Activated naive CD8-positive, alpha-beta T cell treated with anti-CD3 and anti-CD28 coated beads, Interleukin-2, amount 50 U/mL, for 16 hours (primary cell): ENCODE measurements at regions not wholly inside any gene's neighbourhood (a gene's known extent, or its start where the extent isn't known, plus 50 kb on each side); places are given as distances from the start of the nearest gene placed in this dataset.

Experiments
- DNase-seq: peaks from one replicate; pipeline ENCODE4 v3.0.0-alpha.2; 2020; ENCODE audit warnings: low read depth, low spot score

DNA sequence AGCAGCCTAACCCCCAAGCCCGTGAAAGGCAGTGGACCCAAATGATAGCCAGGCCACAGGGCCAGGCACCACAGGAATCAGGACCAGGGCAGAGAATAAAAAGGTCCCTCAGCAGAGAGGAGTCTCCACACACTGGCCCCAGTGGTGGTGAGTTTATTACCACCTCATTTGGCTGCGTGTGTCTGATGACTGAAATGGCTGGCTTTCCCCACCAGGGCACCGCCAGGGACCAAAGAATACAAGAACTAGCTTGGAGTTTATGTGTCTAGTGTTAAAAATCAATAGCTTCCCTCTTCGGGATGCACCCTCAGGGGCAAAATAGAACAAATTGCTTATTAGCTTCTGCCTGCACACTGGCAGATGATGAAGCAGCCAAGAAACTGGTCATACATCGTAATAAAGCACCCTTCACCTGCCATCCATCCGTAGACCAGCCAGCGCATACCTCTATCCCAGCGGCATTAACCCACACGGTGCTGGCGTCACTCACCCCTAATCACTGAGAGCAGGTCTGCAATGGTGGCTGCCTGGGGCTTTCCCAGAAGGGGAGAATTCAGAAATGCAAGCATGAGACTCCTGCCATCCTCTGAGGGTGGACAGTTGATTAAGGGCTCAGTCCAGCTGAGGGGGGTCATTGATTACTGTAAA lies 223.7 kb upstream of the ZMIZ1 start:
- no peak for DNase-seq

DNA sequence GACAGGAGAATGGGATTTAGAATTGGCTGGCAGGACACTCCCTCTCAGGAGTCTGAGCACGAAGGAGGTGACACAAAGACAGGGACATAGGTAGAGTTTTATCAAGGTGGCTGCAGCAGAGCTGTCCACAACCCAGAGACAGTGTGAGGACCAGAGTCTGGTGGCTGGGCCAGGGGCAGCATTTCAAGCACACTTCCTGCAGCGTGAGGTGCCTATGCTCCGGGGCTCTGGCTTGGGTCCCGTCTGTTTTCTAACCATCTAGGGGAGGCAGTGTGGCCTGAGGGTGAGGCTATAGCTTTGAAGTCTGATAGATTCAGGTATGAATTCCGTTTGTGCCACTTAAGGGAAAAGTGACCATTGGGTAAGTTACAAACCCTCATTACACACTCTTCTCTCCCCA lies 222.7 kb upstream of the ZMIZ1 start:
- no peak for DNase-seq

DNA sequence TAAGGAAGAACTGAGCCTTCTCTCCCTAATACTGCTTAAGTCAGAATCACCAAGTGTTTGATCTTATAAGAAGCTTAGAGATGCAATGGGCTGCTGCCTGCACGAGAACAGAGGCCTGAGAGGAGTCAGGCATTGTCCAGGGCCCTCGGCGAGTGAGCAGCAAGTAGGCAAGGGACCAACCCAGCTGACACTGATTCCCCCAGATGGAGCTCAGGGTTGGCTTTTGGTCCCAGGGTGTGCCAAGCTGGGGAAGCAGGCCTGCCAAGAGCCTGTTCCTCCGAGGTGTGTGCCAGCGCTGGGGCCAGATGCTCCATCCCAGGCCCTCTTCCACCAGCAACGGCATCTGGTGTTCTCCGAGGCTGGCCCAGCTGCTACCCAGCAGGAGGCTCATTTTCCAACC lies 222.0 kb upstream of the ZMIZ1 start:
- no peak for DNase-seq

DNA sequence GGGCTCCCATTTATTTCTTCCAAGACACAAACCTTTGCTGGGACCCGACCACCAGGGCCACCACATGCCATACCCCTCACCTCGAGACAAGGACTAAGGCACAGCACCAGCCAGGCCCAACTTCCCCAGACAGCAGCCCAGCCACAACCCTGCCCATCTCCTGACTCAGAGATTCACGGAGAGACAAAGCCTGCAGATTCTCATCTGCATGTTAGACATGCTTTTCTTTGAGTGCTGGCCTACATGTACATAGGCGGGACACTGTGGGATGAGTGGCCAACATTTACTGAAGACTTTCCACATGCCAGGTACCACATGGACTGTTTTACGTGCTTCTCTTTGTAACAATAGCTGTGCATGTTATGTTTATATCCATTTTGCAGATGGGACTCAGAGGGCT lies 221.3 kb upstream of the ZMIZ1 start:
- no peak for DNase-seq

DNA sequence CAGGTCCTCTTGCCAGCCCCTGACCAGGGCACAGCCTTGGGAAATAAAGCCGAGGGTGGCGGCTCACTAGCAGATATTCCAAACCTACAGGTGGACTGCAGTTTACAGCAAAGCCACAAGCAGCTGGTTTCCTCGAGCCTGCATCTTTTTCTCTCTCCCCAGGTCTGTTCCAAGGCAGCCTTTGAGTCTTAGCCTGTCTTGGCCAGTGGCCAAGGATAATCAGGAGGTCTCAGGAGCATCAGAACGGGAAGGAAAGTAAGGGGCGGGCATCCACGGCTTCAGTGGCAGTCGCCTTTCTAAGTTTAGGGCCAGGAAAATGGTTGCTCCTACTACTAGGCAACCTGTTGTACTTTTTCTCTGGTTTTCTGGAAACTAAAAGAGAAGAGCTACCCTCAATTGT lies 219.7 kb upstream of the ZMIZ1 start:
- DNase-seq: no peak

DNA sequence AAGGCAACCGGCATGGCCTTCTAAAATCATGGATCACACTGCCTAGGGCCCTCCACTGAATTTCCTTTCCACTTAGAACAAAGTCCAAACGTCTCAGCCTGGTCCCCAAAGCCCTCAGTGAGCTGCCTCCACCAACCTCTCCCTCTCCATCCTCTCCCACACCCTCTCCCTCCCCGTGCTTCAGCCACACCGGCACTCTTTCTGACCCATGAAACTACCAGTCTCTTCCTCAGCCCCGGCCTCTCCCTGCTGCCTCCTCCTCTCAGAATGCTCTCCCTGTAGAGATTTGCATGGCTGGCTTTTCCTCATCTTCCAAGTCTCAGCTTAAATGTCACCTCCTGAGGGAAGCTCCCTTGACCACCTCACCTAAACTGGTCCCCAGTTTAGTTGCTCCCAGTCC lies 219.0 kb upstream of the ZMIZ1 start:
- DNase-seq: no peak

DNA sequence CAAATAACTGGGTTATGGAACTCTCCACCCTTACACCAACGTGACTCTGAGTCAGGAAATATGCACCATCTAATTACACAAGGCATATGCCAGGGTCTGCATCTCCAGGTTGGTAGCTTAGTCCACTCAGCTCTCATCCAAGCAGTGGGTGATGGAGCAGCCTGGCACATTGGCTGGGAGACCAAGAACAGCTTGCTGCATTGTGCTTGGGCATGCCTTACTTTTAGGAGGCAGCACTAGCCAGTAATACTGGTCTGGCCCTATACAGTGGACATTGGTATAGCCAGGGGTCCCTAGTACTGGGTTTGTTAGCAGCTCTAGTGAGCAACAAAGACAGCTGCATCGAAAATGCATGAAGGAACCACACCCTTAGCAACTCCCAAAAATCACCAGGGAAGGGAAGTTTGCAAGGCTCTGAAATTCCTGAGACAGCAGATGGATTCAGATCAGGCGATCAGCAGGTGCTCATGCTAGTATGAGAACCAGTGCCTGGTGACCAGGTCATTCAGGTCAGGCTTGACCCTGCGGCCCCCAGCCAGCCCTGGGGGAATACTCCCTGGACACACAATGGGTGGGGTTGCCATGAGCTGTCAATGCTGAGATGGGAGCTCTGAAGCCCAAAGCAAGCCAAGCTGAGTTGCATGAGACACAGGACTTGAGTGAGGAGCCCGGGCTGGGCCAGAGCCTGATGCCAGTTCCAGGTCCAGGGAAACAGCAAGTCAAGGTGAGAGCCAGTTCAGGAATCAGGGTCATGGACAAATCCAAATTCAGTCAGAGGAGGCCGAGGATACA lies 217.9 kb upstream of the ZMIZ1 start:
- DNase-seq: no peak

DNA sequence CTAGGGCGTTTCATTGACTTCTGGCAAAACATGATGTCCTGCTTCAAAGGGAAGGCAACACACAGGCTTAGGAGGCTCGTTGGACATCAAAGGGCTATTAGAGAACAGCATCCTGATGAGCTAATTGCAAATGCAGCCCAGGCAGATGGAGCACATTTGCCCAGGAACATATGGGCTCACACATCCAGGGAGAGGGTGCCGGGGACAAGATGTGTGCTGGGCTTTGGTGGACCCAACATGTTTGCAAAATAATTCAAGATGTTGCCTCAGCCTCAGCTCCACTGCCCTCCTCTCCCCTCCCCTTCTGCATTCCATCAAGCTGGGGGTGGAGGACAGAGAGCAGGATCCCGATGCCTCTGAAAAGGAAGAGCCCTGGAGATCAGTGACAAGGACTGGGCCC lies 217.1 kb upstream of the ZMIZ1 start:
- DNase-seq: no peak

- DNase-seq: no peak
Observed at GRCh38 chr10:78852466-78853240, 216.1 kb upstream of the ZMIZ1 start.

DNA sequence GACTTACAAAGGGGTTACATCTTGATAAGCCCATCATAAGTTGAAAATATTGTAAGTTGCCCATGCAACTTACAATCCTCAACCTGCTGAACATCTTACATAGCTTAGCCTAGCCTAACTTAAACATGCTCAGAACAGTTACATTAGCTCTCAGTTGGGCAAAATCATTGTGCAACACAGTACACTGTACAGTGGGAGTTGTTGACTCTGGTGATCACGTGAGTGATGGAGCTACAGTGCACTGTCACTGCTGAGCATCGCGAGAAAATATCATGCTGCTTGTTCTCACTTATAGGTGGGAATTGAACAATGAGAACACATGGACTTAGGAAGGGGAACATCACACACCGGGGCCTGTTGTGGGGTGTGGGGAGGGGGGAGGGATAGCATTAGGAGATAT lies 214.9 kb upstream of the ZMIZ1 start:
- no peak for DNase-seq

DNA sequence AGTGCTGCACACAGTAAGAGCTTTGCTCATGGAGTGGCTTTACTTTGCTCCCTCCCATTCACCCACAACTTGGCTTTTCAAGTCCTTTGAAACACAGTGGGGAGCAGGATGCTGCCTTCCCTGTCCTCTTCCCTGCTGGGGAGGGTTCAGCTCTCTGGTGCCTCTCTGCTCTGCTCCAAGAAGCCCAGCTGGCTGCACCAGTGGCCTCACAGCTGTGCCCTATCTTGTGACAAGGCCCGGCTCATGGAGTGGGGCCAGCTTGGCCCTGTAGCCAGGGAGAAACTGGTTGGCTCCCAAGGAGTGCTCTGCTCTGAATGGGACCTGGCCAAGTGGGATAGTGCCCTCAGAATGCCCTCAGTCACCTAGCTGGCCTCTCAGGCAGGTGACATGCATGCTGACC lies 212.3 kb upstream of the ZMIZ1 start:
- no peak for DNase-seq

DNA sequence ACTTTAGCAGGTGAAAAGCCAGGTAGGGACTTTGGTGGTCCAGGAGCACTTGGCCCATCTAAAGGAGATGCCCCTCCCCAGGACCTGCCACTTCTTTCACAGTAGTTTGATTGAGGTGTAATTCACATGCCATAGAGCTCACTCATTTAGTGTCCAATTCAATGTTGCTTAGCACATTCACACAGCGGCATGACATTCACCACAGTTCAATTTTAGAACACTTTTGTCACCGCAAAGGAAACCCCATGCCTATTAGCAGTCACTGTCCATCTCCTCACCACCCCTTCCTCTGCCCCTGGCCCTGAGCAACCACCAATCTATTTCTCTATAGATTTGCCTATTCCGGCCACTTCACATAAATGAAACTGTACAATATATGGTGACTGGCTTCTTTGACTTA lies 211.6 kb upstream of the ZMIZ1 start:
- DNase-seq: no peak

GRCh38 chr10:78859266-78859665 lies 209.5 kb upstream of the ZMIZ1 start:
- DNase-seq: no peak

- no peak for DNase-seq
Observed at GRCh38 chr10:78859769-78860168, 209.0 kb upstream of the ZMIZ1 start.

DNA sequence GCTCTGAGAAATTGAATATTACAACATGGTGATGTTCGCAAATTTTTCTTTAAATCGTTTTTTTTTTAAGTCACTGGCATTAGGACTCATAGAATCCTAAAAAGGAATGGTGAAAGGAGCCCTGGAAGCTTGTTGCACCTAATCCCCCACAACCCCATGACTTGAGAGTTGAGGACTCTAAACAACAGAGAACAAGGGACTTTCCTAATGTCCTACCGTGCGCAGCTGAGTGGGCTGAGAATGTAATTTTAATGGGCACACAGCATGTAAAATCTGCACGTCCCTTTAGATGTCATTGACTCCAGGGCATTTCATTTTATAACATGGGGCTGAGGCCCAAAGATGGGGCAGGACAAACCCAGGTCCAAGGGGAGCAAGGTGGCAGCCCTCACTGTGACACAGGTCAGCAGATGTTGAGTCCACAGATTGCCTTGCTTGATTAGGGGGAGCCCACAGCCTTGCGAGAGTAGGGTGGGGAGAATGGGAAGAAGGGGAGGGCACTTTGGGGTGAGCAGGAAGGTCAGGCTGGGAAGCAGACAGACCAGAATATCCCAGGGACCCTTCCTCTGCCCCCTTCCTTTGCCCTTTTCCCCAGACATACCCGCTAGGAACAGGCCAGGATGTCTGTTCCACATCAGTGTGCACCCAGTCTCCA lies 208.4 kb upstream of the ZMIZ1 start:
- DNase-seq: no peak

GRCh38 chr10:78861529-78862327 lies 207.0 kb upstream of the ZMIZ1 start:
- DNase-seq: no peak

GRCh38 chr10:78862328-78862640 lies 206.5 kb upstream of the ZMIZ1 start:
- no peak for DNase-seq

- DNase-seq: no peak
Observed at GRCh38 chr10:78863140-78863905, 205.4 kb upstream of the ZMIZ1 start.

GRCh38 chr10:78863906-78864239 lies 204.9 kb upstream of the ZMIZ1 start:
- DNase-seq: no peak

GRCh38 chr10:78864761-78865537 lies 203.8 kb upstream of the ZMIZ1 start:
- no peak for DNase-seq
